PFSK-1 (cell line): ENCODE measurements at regions not wholly inside any gene's neighbourhood (a gene's known extent, or its start where the extent isn't known, plus 50 kb on each side); places are given as distances from the start of the nearest gene placed in this dataset.

Experiments used
- FOXP2 ChIP-seq: optimal IDR thresholded peaks from 2 replicates; pipeline ENCODE3; 2011; ENCODE audit warnings: borderline replicate concordance, control low read depth, inconsistent platforms; ENCODE audit not compliant: insufficient read depth; ENCODE audit errors: extremely low read length, extremely low read depth
- POLR2AphosphoS5 ChIP-seq: IDR thresholded peaks from 2 replicates; pipeline ENCODE4 v1.6.1; 2012; ENCODE audit warnings: low read depth, mild to moderate bottlenecking, control low read depth, low read length, moderate library complexity
- SIN3A ChIP-seq: IDR thresholded peaks from 2 replicates; pipeline ENCODE4 v1.6.1; 2012; ENCODE audit warnings: mild to moderate bottlenecking, low read length, moderate library complexity, borderline replicate concordance; ENCODE audit not compliant: insufficient read depth
- TAF1 ChIP-seq: IDR thresholded peaks from 2 replicates; pipeline ENCODE4 v1.6.1; 2012; ENCODE audit warnings: low read length, control low read depth, borderline replicate concordance; ENCODE audit not compliant: insufficient read depth
- TF ChIP-seq, protein P1 (sequence below), 2 experiments: IDR thresholded peaks; 2 replicates each; pipeline versions ENCODE4 v1.6.1 to v1.8.0; 2011 to 2012; ENCODE audit warnings: low read depth in 2 of 2, low read length in 2 of 2, control low read depth in 1 of 2, inconsistent platforms in 1 of 2, mild to moderate bottlenecking in 1 of 2, moderate library complexity in 1 of 2; ENCODE audit not compliant: insufficient read depth in 1 of 2

DNA sequence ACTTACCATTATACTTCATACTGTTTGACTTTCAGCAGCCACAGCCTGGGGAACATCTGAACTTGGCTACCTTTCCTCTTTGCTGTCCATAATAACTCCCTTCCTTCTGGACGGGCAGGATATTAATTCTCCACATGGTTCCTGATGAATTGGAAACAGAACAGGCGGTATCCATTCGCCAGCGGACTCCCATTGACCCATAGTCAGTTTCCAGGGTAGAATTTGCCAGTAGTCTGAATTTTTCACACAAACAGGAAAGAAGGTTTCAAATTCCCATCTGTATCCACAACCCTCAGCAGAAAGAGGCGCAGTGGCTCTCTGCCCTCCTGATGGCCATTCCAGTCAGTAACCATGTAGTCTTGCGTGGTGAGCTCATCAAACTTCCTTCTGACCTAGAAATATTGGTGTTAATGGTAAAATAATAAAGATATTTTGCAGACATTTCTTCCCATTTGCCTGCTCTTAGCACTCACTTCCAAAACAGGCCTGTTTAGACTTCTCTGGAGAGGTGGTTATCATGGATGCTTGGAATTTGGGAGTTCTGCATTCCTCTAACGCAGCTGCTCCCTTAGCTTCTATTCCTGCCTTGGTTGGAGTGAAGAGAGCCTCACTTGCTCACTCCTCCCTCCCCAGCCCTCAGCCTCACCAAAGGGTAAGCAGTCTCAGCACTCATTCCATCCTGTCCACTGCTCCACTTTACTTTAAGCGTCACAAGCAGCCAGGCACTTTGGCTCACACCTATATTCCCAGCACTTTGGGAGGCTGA lies 75.0 kb upstream of the OXGR1 start:
- TF ChIP-seq POLR2AphosphoS5 (no peak), SIN3A (no peak), FOXP2 (no peak), TAF1 (no peak)
- TF ChIP-seq, protein P1, sequence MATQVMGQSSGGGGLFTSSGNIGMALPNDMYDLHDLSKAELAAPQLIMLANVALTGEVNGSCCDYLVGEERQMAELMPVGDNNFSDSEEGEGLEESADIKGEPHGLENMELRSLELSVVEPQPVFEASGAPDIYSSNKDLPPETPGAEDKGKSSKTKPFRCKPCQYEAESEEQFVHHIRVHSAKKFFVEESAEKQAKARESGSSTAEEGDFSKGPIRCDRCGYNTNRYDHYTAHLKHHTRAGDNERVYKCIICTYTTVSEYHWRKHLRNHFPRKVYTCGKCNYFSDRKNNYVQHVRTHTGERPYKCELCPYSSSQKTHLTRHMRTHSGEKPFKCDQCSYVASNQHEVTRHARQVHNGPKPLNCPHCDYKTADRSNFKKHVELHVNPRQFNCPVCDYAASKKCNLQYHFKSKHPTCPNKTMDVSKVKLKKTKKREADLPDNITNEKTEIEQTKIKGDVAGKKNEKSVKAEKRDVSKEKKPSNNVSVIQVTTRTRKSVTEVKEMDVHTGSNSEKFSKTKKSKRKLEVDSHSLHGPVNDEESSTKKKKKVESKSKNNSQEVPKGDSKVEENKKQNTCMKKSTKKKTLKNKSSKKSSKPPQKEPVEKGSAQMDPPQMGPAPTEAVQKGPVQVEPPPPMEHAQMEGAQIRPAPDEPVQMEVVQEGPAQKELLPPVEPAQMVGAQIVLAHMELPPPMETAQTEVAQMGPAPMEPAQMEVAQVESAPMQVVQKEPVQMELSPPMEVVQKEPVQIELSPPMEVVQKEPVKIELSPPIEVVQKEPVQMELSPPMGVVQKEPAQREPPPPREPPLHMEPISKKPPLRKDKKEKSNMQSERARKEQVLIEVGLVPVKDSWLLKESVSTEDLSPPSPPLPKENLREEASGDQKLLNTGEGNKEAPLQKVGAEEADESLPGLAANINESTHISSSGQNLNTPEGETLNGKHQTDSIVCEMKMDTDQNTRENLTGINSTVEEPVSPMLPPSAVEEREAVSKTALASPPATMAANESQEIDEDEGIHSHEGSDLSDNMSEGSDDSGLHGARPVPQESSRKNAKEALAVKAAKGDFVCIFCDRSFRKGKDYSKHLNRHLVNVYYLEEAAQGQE (IDR thresholded peaks at IDR 0.05; ENCODE audit: insufficient read depth in 1 of 2, low read depth in 2 of 2, low read length in 2 of 2) = no peak

DNA sequence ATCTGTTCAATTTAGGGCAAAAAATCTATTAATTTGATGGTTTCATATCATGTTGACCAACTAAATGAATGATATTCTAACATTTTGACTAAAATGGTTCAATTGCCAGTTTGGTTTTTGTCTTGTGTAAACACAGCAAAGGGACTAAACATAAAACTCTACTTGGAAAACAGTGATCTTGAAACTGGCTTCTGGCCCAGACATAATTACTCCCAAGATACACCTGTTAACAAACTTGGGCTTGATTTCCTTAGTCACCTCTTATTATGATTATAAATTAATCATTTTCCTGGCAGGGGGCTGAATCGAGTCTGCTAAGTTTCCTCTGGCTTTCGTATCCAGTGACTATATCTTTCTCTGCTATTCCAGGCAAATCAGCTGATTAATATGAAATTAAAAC lies 78.0 kb upstream of the OXGR1 start:
- TF ChIP-seq, protein P1 (IDR thresholded peaks at IDR 0.05; ENCODE audit: insufficient read depth in 1 of 2, low read depth in 2 of 2, low read length in 2 of 2) = no peak
- TF ChIP-seq SIN3A (no peak), FOXP2 (no peak), POLR2AphosphoS5 (no peak), TAF1 (no peak)

- TF ChIP-seq FOXP2 (no peak), TAF1 (no peak), SIN3A (no peak)
- TF ChIP-seq, protein P1 (IDR thresholded peaks at IDR 0.05; ENCODE audit: insufficient read depth in 1 of 2, low read depth in 2 of 2, low read length in 2 of 2) = no peak
Observed at GRCh38 chr13:97074618-97075017, 80.3 kb upstream of the OXGR1 start.

DNA sequence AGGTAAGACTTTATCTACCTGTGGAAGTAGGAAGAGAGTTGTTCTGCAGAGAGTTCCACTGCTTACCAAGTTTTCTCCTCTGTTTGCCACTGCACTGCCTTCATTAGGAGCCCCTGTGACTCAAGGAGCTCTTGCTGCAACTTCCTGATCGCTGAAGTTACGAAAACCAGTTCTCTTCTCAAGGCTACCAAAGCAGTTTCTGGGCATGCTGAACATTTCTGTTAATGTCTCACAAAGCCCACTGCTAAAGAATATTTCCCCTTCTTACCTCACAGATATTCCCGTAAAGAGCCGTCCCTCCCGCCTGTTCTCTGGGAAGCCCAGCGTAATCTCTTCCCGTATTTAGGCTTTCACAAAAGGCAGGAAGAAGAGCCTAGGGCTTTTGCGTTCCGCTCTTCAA lies 82.6 kb upstream of the OXGR1 start:
- TF ChIP-seq SIN3A (no peak), POLR2AphosphoS5 (no peak), TAF1 (no peak), FOXP2 (no peak)
- TF ChIP-seq, protein P1 (IDR thresholded peaks at IDR 0.05; ENCODE audit: insufficient read depth in 1 of 2, low read depth in 2 of 2, low read length in 2 of 2) = no peak

- TF ChIP-seq, protein P1 (IDR thresholded peaks at IDR 0.05; ENCODE audit: insufficient read depth in 1 of 2, low read depth in 2 of 2, low read length in 2 of 2) = no peak
- TF ChIP-seq POLR2AphosphoS5 = no peak
- TF ChIP-seq FOXP2 = no peak
- TF ChIP-seq SIN3A = no peak
- no peak for TF ChIP-seq TAF1
Observed at GRCh38 chr13:97077341-97077740, 83.1 kb upstream of the OXGR1 start.
